ENCODE measurements at regions not wholly inside any gene's neighbourhood (a gene's known extent, or its start where the extent isn't known, plus 50 kb on each side); places are given as distances from the start of the nearest gene placed in this dataset.

- TF ChIP-seq MAX (IDR thresholded peaks at IDR 0.05; ENCODE audit: insufficient read depth, insufficient read length) (no peak), EZH2 (IDR thresholded peaks at IDR 0.05; ENCODE audit: borderline replicate concordance, low read depth, low read length, severe bottlenecking) (no peak)
- TF ChIP-seq, protein P1, sequence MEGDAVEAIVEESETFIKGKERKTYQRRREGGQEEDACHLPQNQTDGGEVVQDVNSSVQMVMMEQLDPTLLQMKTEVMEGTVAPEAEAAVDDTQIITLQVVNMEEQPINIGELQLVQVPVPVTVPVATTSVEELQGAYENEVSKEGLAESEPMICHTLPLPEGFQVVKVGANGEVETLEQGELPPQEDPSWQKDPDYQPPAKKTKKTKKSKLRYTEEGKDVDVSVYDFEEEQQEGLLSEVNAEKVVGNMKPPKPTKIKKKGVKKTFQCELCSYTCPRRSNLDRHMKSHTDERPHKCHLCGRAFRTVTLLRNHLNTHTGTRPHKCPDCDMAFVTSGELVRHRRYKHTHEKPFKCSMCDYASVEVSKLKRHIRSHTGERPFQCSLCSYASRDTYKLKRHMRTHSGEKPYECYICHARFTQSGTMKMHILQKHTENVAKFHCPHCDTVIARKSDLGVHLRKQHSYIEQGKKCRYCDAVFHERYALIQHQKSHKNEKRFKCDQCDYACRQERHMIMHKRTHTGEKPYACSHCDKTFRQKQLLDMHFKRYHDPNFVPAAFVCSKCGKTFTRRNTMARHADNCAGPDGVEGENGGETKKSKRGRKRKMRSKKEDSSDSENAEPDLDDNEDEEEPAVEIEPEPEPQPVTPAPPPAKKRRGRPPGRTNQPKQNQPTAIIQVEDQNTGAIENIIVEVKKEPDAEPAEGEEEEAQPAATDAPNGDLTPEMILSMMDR (IDR thresholded peaks at IDR 0.05; ENCODE audit: extremely low read depth in 1 of 2, insufficient read depth in 1 of 2, low read depth in 1 of 2, low read length in 2 of 2) = no peak
Measured at GRCh38 chr16:7185165-7185564, 147.5 kb upstream of the RBFOX1 start.
